Hypothalamus (tissue), 51 donors: ENCODE measurements at regions not wholly inside any gene's neighbourhood (a gene's known extent, or its start where the extent isn't known, plus 50 kb on each side); places are given as distances from the start of the nearest gene placed in this dataset.

Source experiments
- DNase-seq, 51 donors: peaks; one replicate each; lab custom pipeline; 2025; lab: John Stamatoyannopoulos, UW

GRCh38 chr18:11283479-11284161 is 134.3 kb upstream of the PIEZO2 start:
- no peak for DNase-seq

GRCh38 chr18:11279461-11279860 is 130.1 kb upstream of the PIEZO2 start:
- no peak for DNase-seq

- DNase-seq = no peak
Measured at GRCh38 chr18:11276678-11277077, 127.3 kb upstream of the PIEZO2 start.

- no peak for DNase-seq
Measured at GRCh38 chr18:11274144-11274794, 124.9 kb upstream of the PIEZO2 start.

GRCh38 chr18:11272516-11272915 is 123.1 kb upstream of the PIEZO2 start:
- DNase-seq = no peak

GRCh38 chr18:11271954-11272353 is 122.6 kb upstream of the PIEZO2 start:
- DNase-seq = no peak

GRCh38 chr18:11269257-11269656 is 119.9 kb upstream of the PIEZO2 start:
- no peak for DNase-seq

GRCh38 chr18:11268741-11269233 is 119.4 kb upstream of the PIEZO2 start:
- DNase-seq = no peak

GRCh38 chr18:11268153-11268552 is 118.8 kb upstream of the PIEZO2 start:
- no peak for DNase-seq

GRCh38 chr18:11266781-11267480 is 117.6 kb upstream of the PIEZO2 start:
- no peak for DNase-seq

GRCh38 chr18:11261486-11261885 is 112.1 kb upstream of the PIEZO2 start:
- DNase-seq = no peak

GRCh38 chr18:11260961-11261461 is 111.6 kb upstream of the PIEZO2 start:
- no peak for DNase-seq

GRCh38 chr18:11259469-11260150 is 110.2 kb upstream of the PIEZO2 start:
- peak in 1 of 51 donors; percentile 4 for DNase-seq

- no peak for DNase-seq
Measured at GRCh38 chr18:11258039-11258610, 108.8 kb upstream of the PIEZO2 start.

- DNase-seq = no peak
Measured at GRCh38 chr18:11256251-11256650, 106.9 kb upstream of the PIEZO2 start.

GRCh38 chr18:11251891-11252270 is 102.5 kb upstream of the PIEZO2 start:
- DNase-seq = no peak

- no peak for DNase-seq
Measured at GRCh38 chr18:11251229-11251890, 102.0 kb upstream of the PIEZO2 start.

GRCh38 chr18:11249391-11249790 is 100.0 kb upstream of the PIEZO2 start:
- no peak for DNase-seq

- no peak for DNase-seq
Measured at GRCh38 chr18:11247381-11247970, 98.1 kb upstream of the PIEZO2 start.
